Subcutaneous abdominal adipose tissue (tissue), 5 donors: ENCODE measurements at regions not wholly inside any gene's neighbourhood (a gene's known extent, or its start where the extent isn't known, plus 50 kb on each side); places are given as distances from the start of the nearest gene placed in this dataset.

Experiments
- H3K27ac ChIP-seq: one replicate; pipeline ENCODE4 v1.7.0; 2013; ENCODE audit warnings: low read depth, mild to moderate bottlenecking, inconsistent platforms, low read length, moderate library complexity
- H3K27me3 ChIP-seq, 5 donors: one replicate each; pipeline ENCODE4 v1.7.0; 2013; ENCODE audit warnings: low read length in 5 of 5, inconsistent platforms in 1 of 5; ENCODE audit not compliant: control insufficient read depth in 5 of 5, insufficient read depth in 4 of 5
- H3K36me3 ChIP-seq, 5 donors: one replicate each; pipeline ENCODE4 v1.7.0; 2013; ENCODE audit warnings: low read length in 5 of 5; ENCODE audit not compliant: control insufficient read depth in 5 of 5, insufficient read depth in 5 of 5
- H3K4me1 ChIP-seq, 5 donors: one replicate each; pipeline ENCODE4 v1.7.0; 2013; ENCODE audit warnings: low read length in 5 of 5, mild to moderate bottlenecking in 3 of 5, moderate library complexity in 1 of 5; ENCODE audit not compliant: control insufficient read depth in 5 of 5, insufficient read depth in 5 of 5
- H3K4me3 ChIP-seq, 5 donors: one replicate each; pipeline ENCODE4 v1.7.0; 2013; ENCODE audit warnings: low read length in 5 of 5, low read depth in 1 of 5
- H3K9ac ChIP-seq, 5 donors: one replicate each; pipeline ENCODE4 v1.7.0; 2013; ENCODE audit warnings: low read length in 5 of 5, mild to moderate bottlenecking in 4 of 5, moderate library complexity in 3 of 5
- H3K9me3 ChIP-seq, 5 donors: one replicate each; pipeline ENCODE4 v1.7.0; 2013; ENCODE audit warnings: low read length in 5 of 5; ENCODE audit not compliant: control insufficient read depth in 5 of 5
- donor health status: healthy.
- donor health status: healthy.
- donor health status: healthy.
- donor health status: healthy.
- donor health status: healthy.

DNA sequence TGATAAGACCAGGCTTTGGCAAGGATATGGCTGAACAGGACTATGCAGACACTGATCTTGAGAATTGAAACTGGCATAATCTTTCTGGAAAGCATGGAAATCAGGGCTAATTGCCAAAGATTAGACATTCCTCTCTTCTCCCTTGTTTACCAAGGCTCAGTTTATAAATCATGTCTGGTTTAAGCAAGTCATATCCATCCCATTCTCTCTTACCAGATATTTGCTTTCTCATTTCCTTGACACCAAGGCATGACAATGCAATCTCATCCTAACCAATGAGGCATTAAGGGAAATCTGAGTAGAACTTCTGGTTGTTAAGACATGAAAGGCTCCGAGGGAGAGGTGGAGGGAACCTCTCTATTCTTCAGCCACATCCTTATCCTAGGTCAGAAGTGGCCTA lies 110.3 kb upstream of the CEP85L start:
- no peaks in the 10 kb centered on the region for H3K27me3 ChIP-seq
- no peaks in the 10 kb centered on the region for H3K36me3 ChIP-seq
- H3K4me1 ChIP-seq, result no peaks in the 10 kb centered on the region
- no peak overlapping the region for H3K9ac ChIP-seq
- H3K9me3 ChIP-seq, result no peaks in the 10 kb centered on the region
- H3K4me3 ChIP-seq, result no peak overlapping the region
- H3K27ac ChIP-seq, result no peak overlapping the region

DNA sequence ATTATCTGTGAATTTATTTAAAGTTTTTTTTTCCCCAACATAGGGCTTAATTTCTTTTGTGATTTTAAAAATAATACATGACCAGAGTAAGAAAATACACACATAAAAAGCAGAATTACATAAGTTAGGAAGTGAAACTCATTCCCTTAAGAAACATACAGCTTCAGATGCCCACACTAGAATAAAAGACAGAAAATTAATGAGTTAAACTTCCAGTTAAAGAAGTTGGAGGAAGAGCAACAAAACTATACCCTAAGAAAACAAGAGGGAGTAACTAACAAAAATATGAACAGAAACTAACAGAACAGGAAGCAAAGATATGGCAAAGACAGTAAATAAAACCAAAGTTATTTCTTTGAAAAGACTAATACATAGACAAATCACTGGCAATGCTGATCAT lies 107.6 kb upstream of the CEP85L start:
- no peak overlapping the region for H3K4me3 ChIP-seq
- no peak overlapping the region for H3K27ac ChIP-seq
- no peaks in the 10 kb centered on the region for H3K4me1 ChIP-seq
- no peaks in the 10 kb centered on the region for H3K27me3 ChIP-seq
- no peaks in the 10 kb centered on the region for H3K36me3 ChIP-seq
- no peak overlapping the region for H3K9ac ChIP-seq
- H3K9me3 ChIP-seq, result no peaks in the 10 kb centered on the region

DNA sequence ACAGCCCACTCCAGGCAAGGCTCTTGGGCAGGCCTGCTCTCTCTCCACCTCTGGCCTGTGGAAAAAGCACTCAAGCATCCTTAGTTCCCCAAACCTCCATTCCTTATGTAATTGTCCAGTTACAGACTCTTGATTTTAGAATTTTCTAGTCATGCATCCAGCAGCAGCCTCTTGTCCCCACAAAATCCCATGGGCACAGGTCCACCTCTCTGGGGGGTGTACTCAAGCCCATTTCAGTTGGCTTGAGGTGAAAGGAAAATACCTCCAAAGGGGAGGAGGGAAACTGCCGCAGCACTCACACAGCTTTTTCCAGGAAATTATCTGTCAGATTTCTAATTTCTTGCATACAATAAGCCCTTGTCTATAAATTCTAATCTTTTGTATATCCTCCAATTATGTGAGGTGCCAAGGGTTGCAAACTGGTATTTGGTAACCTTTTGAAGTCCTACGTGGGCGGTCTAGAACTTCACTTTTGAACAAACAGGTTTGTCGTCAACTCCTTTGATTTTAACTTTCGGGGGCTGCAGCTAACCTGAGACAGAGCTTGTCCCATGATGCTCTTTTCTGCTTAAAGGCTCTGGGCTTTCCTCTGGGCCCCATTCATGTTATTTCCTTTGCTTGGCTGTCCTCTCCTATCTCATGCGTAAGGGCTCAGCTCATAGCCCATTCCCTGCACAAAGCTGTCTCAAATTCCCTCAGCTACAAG lies 104.7 kb upstream of the CEP85L start:
- H3K4me3 ChIP-seq, result no peak overlapping the region
- no peaks in the 10 kb centered on the region for H3K9me3 ChIP-seq
- no peak overlapping the region for H3K9ac ChIP-seq
- H3K27ac ChIP-seq, result no peak overlapping the region
- no peaks in the 10 kb centered on the region for H3K36me3 ChIP-seq
- H3K4me1 ChIP-seq, result no peaks in the 10 kb centered on the region
- no peaks in the 10 kb centered on the region for H3K27me3 ChIP-seq

DNA sequence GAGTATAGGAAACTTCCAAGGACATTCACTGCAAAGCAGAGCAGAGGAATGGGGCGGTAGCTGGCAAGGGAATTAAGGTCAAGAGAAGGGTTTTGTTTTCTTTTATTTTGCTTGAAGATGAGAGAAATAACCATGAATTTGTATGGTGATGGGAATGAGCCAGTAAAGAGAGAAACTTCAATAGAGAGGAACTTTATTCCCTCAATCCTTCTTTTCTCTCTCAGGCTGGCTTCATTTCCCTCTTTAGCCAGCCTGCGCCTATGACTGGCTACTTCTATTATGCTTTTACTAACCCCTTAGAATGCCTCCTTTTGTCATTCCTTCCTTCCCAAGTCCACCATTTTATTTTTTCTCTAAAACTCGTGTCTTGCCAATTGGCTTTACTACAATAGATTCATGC lies 101.4 kb upstream of the CEP85L start:
- H3K4me3 ChIP-seq, result no peak overlapping the region
- H3K27me3 ChIP-seq, result no peaks in the 10 kb centered on the region

DNA sequence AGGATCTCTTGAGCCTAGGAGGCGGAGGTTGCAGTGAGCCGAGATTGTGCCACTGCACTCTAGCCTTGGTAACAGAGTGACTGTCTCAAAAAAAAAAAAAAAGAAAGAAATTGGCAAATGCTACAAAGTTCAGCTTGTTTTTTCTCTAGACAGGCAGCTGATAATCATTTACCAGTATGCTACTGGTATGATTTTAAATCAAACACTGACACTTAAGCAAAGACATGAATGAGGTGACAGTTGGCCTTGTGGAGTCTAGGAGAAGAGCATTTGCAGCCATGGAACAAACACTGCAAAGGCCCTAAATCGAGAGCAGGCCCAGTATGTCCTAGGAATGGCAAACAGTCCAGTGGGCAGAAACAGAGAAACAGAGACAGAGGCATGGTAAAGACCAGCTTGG lies 99.7 kb upstream of the CEP85L start:
- Histone ChIP-seq H3K27ac (no peak overlapping the region), H3K4me1 (peaks cover 0 to 11% (median 4%) of the 10 kb centered on the region in 5 donors), H3K9me3 (no peaks in the 10 kb centered on the region), H3K4me3 (no peak overlapping the region), H3K36me3 (no peaks in the 10 kb centered on the region), H3K9ac (no peak overlapping the region), H3K27me3 (no peaks in the 10 kb centered on the region)

More for the DNA sequence above, 101.4 kb upstream of the CEP85L start:
- Histone ChIP-seq H3K4me1 (peaks cover 0 to 11% (median 4%) of the 10 kb centered on the region in 5 donors), H3K36me3 (no peaks in the 10 kb centered on the region), H3K9ac (no peak overlapping the region), H3K9me3 (no peaks in the 10 kb centered on the region), H3K27ac (no peak overlapping the region)

DNA sequence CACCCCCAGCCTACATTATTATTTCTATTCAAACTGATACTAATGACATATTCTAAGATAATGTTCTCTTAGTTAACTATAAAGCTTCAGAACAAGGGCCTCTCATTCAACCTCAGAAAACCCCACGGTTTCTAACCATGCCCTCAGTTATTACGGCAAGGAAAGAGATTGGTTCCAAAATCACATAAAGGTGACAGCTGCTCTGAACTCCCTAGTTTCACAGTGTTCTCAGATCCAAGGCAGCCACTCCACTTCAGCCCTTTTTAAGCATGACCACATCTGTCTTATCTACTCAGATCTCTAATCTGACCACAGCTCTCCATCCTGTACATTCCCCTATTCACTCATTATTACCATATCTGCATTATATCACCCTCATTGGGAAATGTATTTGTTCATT lies 98.8 kb upstream of the CEP85L start:
- Histone ChIP-seq H3K9me3 (no peaks in the 10 kb centered on the region), H3K27ac (no peak overlapping the region), H3K9ac (no peak overlapping the region)

DNA sequence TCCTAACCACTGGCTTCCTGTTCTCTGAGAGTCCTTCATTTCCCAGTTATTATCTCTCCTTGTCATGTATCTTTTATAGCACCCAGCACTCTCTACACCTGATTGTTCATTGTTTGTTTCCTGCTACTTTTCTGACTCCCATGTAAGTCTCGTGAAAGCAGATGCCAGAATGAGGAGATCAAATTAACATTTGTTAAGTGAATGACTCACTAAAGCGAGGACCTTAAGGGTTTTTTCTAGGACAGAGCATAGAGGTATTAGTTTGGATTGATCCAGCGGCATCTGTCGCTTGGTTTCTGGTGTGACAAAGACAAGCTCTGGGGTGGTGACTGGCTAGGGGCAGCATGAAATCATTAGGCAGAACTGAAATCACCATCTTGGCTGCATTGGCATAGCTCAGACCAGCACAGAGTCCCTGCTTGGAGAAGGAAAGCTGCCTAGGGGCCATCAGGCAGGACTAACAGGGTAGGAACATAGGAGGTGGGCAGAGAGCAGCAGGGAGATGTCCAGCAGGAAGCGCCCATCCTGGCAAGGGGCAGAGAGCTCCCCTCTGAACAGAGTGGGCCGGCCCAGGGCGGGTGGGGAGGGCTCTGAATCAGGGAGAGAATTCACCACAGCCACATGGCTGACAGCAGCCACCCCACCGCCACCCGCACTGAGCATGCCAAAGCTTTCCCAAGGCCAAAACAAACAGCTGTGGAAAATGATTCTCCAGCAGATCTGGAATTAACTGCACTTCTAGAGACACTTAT lies 97.1 kb upstream of the CEP85L start:
- Histone ChIP-seq H3K4me3 (peak overlapping the region in 1 of 5 donors; percentile 4), H3K9me3 (no peaks in the 10 kb centered on the region), H3K36me3 (no peaks in the 10 kb centered on the region), H3K27ac (no peak overlapping the region), H3K27me3 (no peaks in the 10 kb centered on the region), H3K4me1 (peaks cover 0 to 11% (median 4%) of the 10 kb centered on the region in 5 donors), H3K9ac (no peak overlapping the region)

More for the DNA sequence above, 98.8 kb upstream of the CEP85L start:
- Histone ChIP-seq H3K4me3 (no peak overlapping the region), H3K36me3 (no peaks in the 10 kb centered on the region), H3K4me1 (peaks cover 0 to 11% (median 4%) of the 10 kb centered on the region in 5 donors), H3K27me3 (no peaks in the 10 kb centered on the region)

DNA sequence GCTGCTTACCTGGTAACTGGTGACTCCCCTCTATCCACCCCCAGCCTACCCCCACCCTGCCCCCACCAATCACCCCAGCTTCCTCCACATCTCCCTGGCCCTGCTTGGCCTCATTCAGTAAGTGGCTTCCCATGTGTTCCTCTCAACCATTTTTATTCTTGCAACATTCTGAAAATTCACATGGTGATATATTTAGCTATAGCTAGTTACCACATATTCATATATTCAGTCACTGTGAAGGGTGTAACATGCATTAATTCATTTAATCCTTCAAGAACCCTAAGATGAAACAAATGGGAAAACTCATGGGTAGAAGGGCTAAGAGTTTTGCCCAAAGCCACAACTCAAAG lies 95.4 kb upstream of the CEP85L start:
- peaks cover 0 to 11% (median 4%) of the 10 kb centered on the region in 5 donors for H3K4me1 ChIP-seq
- no peak overlapping the region for H3K9ac ChIP-seq
- H3K36me3 ChIP-seq, result no peaks in the 10 kb centered on the region
- no peak overlapping the region for H3K4me3 ChIP-seq
- no peaks in the 10 kb centered on the region for H3K27me3 ChIP-seq
- no peak overlapping the region for H3K27ac ChIP-seq
- H3K9me3 ChIP-seq, result no peaks in the 10 kb centered on the region

DNA sequence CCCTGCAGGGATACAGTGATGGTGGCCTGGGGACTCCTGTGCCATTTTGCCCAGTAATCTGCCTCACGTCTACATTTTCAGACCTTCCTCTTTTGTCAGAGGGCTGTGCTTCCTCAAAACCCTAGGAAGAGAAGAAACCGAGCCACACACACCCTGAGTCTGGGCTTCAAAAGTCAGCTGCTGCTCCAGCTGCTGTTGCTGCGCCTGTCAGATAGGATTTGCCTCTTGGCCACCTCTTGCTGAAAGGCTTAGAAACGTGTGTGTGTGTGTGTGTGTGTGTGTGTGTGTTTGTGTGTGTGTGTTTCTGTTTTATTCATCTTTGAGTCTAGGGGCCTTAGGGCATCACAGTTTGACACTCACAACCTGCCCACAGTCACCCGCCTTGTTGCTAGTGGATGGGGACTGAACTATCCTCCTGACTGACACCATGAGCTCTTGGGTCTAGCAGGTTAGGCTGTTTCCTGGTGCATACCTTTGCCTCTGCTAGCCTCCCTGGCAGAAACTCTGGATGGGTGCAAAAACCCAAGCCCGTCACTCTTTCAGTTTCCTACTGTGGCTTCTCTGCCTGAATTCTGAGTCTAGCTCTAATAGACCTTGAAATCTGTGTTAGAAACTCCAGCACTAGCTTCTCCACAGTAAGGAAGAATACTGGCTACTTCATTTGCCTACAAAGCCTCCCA lies 94.9 kb upstream of the CEP85L start:
- Histone ChIP-seq H3K27me3 (no peaks in the 10 kb centered on the region), H3K9ac (no peak overlapping the region), H3K4me1 (peaks cover 0 to 11% (median 4%) of the 10 kb centered on the region in 5 donors), H3K4me3 (no peak overlapping the region), H3K27ac (no peak overlapping the region), H3K36me3 (no peaks in the 10 kb centered on the region), H3K9me3 (no peaks in the 10 kb centered on the region)

DNA sequence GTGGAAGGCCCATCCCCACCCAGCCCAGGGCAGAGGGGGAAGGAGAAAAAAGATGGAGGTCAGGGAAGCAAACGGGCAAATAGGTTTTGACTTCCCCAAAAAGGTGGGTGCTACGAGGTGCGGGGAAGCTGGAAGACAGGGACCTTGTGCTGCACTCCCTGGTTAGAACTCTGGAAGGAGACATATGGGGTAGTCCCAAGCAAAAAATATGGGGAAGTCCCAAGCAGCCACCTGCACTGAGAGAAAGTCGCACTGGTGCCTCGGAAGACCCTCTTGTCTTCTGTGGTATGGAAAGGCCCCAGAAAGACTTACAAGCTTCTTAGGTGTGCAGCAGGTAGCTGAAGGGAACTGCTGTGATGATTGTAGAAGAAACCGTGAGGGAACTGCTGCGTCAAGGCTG lies 93.8 kb upstream of the CEP85L start:
- Histone ChIP-seq H3K9ac (no peak overlapping the region), H3K27me3 (no peaks in the 10 kb centered on the region), H3K4me3 (no peak overlapping the region), H3K4me1 (peaks cover 0 to 14% (median 4%) of the 10 kb centered on the region in 5 donors), H3K9me3 (no peaks in the 10 kb centered on the region), H3K27ac (no peak overlapping the region), H3K36me3 (no peaks in the 10 kb centered on the region)
